Ovary (tissue), 3 donors: ENCODE measurements at regions not wholly inside any gene's neighbourhood (a gene's known extent, or its start where the extent isn't known, plus 50 kb on each side); places are given as distances from the start of the nearest gene placed in this dataset.

Experiments
- POLR2A ChIP-seq: fragments of 450-650 bp; IDR thresholded peaks from one replicate; pipeline ENCODE4 v1.6.1; 2017; ENCODE audit warnings: antibody characterized with exemption, mild to moderate bottlenecking, moderate library complexity
- TF ChIP-seq, protein P1 (sequence below), 3 donors: fragments of 450-650 bp in 2 of 3; fragments of 200-600 bp in 1 of 3; IDR thresholded peaks; one replicate each; pipeline versions ENCODE4 v1.5.1 to v1.8.0; 2016 to 2022; ENCODE audit warnings: antibody characterized with exemption in 3 of 3, mild to moderate bottlenecking in 1 of 3
- donor health status: DM: no; HTN: no; CAD: no.

DNA sequence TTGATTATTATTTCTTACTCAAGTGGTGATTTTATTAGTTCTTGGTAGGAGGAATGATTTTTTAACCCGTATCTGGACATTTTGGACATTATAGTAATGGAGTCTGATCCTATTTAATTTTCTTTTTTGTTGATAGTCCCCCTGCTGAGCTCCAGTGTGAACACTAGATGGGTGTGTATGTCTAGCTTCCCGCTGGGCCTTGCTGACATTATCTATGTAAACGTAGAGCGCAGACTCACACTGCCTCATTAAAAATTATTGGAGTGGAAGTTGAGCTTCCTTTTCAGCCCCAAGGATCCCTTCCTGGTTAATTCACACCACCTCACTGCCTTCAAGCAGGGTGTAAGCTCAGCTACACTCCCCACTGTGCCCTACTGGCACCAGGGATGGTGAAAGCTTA is 467.6 kb upstream of the PKN2 start:
- TF ChIP-seq, protein P1, sequence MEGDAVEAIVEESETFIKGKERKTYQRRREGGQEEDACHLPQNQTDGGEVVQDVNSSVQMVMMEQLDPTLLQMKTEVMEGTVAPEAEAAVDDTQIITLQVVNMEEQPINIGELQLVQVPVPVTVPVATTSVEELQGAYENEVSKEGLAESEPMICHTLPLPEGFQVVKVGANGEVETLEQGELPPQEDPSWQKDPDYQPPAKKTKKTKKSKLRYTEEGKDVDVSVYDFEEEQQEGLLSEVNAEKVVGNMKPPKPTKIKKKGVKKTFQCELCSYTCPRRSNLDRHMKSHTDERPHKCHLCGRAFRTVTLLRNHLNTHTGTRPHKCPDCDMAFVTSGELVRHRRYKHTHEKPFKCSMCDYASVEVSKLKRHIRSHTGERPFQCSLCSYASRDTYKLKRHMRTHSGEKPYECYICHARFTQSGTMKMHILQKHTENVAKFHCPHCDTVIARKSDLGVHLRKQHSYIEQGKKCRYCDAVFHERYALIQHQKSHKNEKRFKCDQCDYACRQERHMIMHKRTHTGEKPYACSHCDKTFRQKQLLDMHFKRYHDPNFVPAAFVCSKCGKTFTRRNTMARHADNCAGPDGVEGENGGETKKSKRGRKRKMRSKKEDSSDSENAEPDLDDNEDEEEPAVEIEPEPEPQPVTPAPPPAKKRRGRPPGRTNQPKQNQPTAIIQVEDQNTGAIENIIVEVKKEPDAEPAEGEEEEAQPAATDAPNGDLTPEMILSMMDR (IDR thresholded peaks at IDR 0.05) = no peak
- no peak for TF ChIP-seq POLR2A
